Adrenal gland (tissue), 9 donors: ENCODE measurements at regions not wholly inside any gene's neighbourhood (a gene's known extent, or its start where the extent isn't known, plus 50 kb on each side); places are given as distances from the start of the nearest gene placed in this dataset.

Experiments
- DNase-seq, 7 donors: peaks; one replicate each; pipeline ENCODE4 v3.0.0-alpha.2; 2019 to 2020
- H3K27ac ChIP-seq, 5 donors: fragments of 200-600 bp; sonication (generic) in 4 of 5; 1 replicate in 3 of 5; 2 replicates in 2 of 5; pipeline versions ENCODE4 v1.5.1 to v1.8.0; 2016 to 2020; ENCODE audit warnings: mild to moderate bottlenecking in 1 of 5
- H3K27me3 ChIP-seq: fragments of 200-600 bp; 2 replicates; pipeline ENCODE4 v1.8.0; 2021
- H3K36me3 ChIP-seq, 2 donors: fragments of 200-600 bp; replicated peaks in 1 of 2; 1 replicate in 1 of 2; 2 replicates in 1 of 2; pipeline versions ENCODE4 v1.5.1 to v1.8.0; 2018 to 2022
- H3K4me1 ChIP-seq, 2 donors: fragments of 200-600 bp; replicated peaks in 1 of 2; 1 replicate in 1 of 2; 2 replicates in 1 of 2; pipeline versions ENCODE4 v1.5.1 to v1.8.0; 2018 to 2021
- H3K4me3 ChIP-seq, 4 donors: fragments of 200-600 bp; sonication (generic) in 3 of 4; one replicate each; pipeline ENCODE4 v1.5.1; 2016 to 2018
- H3K9me3 ChIP-seq, 3 donors: fragments of 200-600 bp; sonication (generic) in 1 of 3; replicated peaks in 1 of 3; 1 replicate in 2 of 3; 2 replicates in 1 of 3; pipeline versions ENCODE4 v1.5.1 to v1.8.0; 2016 to 2021
- POLR2A ChIP-seq, 2 donors: fragments of 450-650 bp; IDR thresholded peaks; one replicate each; pipeline ENCODE4 v1.6.1; 2017; ENCODE audit warnings: antibody characterized with exemption in 2 of 2, mild to moderate bottlenecking in 2 of 2, moderate library complexity in 1 of 2
- WGBS, 4 donors: extraction: QIAGEN DNeasy Blood & Tissue Kit in 2 of 4; methylation state at CpG; one replicate each; pipeline versions ENCODE4 v1.1.5 to v1.1.7; 2013 to 2017; 5-methylcytosine and 5-hydroxymethylcytosine counted together
- intact Hi-C, 2 donors: fragments of 100-400 bp; cut with DNase I; formaldehyde crosslinking; loops; one replicate each; pipeline versions ENCODE4 v1.14.1 to v1.15.0; 2022 to 2023
- TF ChIP-seq, protein P1 (sequence below), 6 experiments: fragments of 450-650 bp in 4 of 6; fragments of 200-600 bp in 2 of 6; sonication (generic) in 1 of 6; IDR thresholded peaks; 1 replicate in 5 of 6; 2 replicates in 1 of 6; pipeline versions ENCODE4 v1.5.1 to v1.8.0; 2016 to 2021; ENCODE audit warnings: antibody characterized with exemption in 6 of 6, mild to moderate bottlenecking in 2 of 6, moderate library complexity in 1 of 6
- donor health status: healthy with polysubstance abuse.
- donor health status: Bipolar disorder and iron deficiency.
- donor health status: DM: yes; HTN: yes; CAD: no.
- donor health status: DM: no; HTN: no; CAD: no.
- donor health status: DM: no; HTN: no; CAD: no.

DNA sequence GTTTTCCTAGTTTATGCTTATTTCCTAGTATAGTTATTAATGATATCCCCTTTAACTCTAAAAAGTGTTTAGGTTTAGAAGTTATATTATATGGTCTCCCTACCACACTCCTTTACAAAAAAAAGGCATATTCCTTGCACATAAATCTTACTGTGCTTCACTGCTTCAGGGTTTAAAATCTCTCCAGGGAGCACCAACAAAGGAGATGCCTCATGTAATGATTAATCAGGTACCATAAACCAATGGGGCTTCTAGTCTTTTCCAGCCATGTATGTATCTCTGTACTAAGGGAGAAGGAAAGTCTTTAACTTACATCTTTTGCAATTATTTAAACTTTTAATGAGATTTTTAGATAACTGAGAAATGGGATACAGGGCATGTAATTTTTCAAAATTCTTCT lies 91.5 kb upstream of the RBMS3 start:
- Histone ChIP-seq H3K4me3 (no peak overlapping the region), H3K27ac (no peak overlapping the region), H3K4me1 (no peaks in the 10 kb centered on the region), H3K9me3 (peaks cover 0 to 5% (median 0%) of the 10 kb centered on the region in 3 donors), H3K27me3 (no peaks in the 10 kb centered on the region), H3K36me3 (no peaks in the 10 kb centered on the region)
- intact Hi-C loops = no loop called here
- no peak for DNase-seq
- TF ChIP-seq POLR2A (IDR thresholded peaks at IDR 0.05) = no peak
- TF ChIP-seq, protein P1, sequence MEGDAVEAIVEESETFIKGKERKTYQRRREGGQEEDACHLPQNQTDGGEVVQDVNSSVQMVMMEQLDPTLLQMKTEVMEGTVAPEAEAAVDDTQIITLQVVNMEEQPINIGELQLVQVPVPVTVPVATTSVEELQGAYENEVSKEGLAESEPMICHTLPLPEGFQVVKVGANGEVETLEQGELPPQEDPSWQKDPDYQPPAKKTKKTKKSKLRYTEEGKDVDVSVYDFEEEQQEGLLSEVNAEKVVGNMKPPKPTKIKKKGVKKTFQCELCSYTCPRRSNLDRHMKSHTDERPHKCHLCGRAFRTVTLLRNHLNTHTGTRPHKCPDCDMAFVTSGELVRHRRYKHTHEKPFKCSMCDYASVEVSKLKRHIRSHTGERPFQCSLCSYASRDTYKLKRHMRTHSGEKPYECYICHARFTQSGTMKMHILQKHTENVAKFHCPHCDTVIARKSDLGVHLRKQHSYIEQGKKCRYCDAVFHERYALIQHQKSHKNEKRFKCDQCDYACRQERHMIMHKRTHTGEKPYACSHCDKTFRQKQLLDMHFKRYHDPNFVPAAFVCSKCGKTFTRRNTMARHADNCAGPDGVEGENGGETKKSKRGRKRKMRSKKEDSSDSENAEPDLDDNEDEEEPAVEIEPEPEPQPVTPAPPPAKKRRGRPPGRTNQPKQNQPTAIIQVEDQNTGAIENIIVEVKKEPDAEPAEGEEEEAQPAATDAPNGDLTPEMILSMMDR (IDR thresholded peaks at IDR 0.05) = no peak

DNA sequence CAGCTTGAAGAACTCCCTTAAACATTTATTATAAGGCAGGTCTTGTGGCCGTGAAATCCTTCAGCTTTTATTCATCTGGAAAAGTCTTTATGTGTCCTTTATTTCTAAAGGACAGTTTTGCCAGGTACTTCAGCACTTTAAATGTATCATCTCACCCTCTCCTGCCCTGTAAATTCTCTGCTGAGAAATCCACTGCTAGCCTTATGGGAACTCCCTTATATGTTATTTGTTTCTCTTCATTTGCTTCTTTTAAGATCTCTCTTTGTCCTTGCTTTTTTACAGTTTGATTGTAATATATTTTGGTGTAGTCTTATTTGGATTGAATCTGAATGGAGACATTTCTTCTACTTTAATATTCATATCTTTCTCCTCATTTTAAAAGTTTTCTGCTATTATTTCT lies 86.7 kb upstream of the RBMS3 start:
- no peaks in the 10 kb centered on the region for H3K36me3 ChIP-seq
- intact Hi-C loops = no loop called here
- peaks cover 0 to 5% (median 0%) of the 10 kb centered on the region in 3 donors for H3K9me3 ChIP-seq
- DNase-seq = no peak
- no peak overlapping the region for H3K27ac ChIP-seq
- 87 to 96% (median 95%) methylated on average over 1 of the region's 1 CpG for WGBS, 4 donors
- H3K27me3 ChIP-seq = no peaks in the 10 kb centered on the region
- TF ChIP-seq, protein P1 (IDR thresholded peaks at IDR 0.05) = no peak
- TF ChIP-seq POLR2A (IDR thresholded peaks at IDR 0.05) = no peak
- H3K4me3 ChIP-seq = no peak overlapping the region
- H3K4me1 ChIP-seq = no peaks in the 10 kb centered on the region

DNA sequence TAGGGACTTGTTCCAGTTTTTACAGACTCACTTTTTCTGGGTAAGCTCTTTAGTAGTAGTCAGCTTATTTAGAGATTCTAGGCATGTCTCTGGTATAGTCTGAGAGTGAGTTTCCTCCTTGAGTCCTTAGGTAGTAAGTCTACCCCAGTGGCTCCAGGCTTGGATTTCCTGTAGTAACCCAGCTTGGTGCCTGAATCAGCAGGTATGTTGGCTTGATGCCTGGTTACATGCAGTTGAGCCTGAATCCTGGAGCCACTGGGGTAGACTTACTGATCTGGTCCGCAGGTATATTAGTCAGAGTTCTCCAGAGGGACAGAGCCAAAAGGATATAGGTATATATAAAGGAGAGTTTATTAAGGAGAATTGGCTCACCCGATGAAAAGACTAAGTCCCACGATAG lies 85.8 kb upstream of the RBMS3 start:
- Histone ChIP-seq H3K4me1 (no peaks in the 10 kb centered on the region), H3K36me3 (no peaks in the 10 kb centered on the region), H3K27ac (no peak overlapping the region), H3K4me3 (no peak overlapping the region), H3K9me3 (peaks cover 0 to 5% (median 0%) of the 10 kb centered on the region in 3 donors), H3K27me3 (no peaks in the 10 kb centered on the region)
- 32 to 67% (median 46%) methylated on average over 2 to 3 of the region's 3 CpGs for WGBS, 4 donors
- DNase-seq = no peak
- no peak for TF ChIP-seq POLR2A (IDR thresholded peaks at IDR 0.05)
- TF ChIP-seq, protein P1 (IDR thresholded peaks at IDR 0.05) = no peak
- intact Hi-C loops = no loop called here

DNA sequence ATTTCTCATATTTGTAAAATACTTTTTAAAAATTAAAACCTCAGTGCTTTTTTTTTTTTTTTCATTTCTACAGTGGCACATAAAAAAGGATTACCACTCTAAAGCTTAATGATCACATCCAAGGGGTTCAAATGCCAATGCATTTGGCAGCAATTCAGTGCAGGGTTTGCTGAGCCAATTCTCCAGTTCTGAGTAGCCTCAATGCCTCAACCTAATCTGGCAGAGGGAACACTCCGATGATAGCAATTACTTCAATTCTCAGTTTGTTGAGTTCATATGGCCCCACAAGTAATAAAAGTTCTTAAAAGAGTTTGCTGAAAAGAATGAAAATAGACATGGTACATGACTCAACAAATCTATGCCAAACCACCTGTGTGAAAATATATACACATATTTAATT lies 79.3 kb upstream of the RBMS3 start:
- WGBS, 4 donors = 75 to 94% (median 80%) methylated on average over 1 of the region's 1 CpG
- intact Hi-C loops = no loop called here
- Histone ChIP-seq H3K27ac (no peak overlapping the region), H3K4me3 (no peak overlapping the region), H3K27me3 (no peaks in the 10 kb centered on the region), H3K4me1 (no peaks in the 10 kb centered on the region), H3K36me3 (no peaks in the 10 kb centered on the region), H3K9me3 (no peaks in the 10 kb centered on the region)
- TF ChIP-seq, protein P1 (IDR thresholded peaks at IDR 0.05) = no peak
- no peak for TF ChIP-seq POLR2A (IDR thresholded peaks at IDR 0.05)
- DNase-seq = no peak
